Mononuclear cell (primary cell): ENCODE measurements at regions not wholly inside any gene's neighbourhood (a gene's known extent, or its start where the extent isn't known, plus 50 kb on each side); places are given as distances from the start of the nearest gene placed in this dataset.
"Not testable (repeated sequence)": the region's sequence is repeated elsewhere in the genome, so short reads cannot be mapped to it uniquely, and the experiment has no call there.

Experiments
- H3K27me3 ChIP-seq: 2 replicates; pipeline ENCODE4 v1.6.0; 2011; ENCODE audit warnings: low read length, control low read depth; ENCODE audit not compliant: insufficient read depth
- H3K4me1 ChIP-seq: 2 replicates; pipeline ENCODE4 v1.5.1; 2011; ENCODE audit warnings: mild to moderate bottlenecking, low read length, control low read depth; ENCODE audit not compliant: insufficient read depth
- H3K4me3 ChIP-seq: 2 replicates; pipeline ENCODE4 v1.5.1; 2011; ENCODE audit warnings: mild to moderate bottlenecking, low read length, moderate library complexity
- H3K9me3 ChIP-seq: 2 replicates; pipeline ENCODE4 v1.5.1; 2011; ENCODE audit warnings: low read depth, mild to moderate bottlenecking, control low read depth, low read length

- H3K27me3 ChIP-seq, H3K4me3 ChIP-seq, H3K4me1 ChIP-seq, H3K9me3 ChIP-seq: not testable (repeated sequence)
Measured at GRCh38 chr2:2580841-2581240, 249.8 kb upstream of the MYT1L start.

DNA sequence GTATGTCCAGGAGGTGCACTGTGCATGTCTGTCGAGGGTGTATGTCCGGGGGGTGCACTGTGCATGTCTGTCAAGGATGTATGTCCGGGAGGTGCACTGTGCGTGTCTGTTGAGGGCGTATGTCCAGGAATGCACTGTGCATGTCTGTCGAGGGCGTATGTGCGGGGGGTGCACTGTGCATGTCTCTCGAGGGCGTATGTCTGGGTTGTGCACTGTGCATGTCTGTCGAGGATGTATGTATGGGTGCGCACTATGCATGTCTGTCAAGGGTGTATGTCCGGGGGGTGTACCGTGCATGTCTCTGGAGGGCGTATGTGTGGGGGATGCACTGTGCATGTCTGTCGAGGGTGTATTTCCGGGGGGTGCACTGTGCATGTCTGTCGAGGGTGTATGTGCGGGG, 249.3 kb upstream of the MYT1L start:
- Histone ChIP-seq H3K4me1 (no peaks in the 10 kb centered on the region), H3K27me3 (no peaks in the 10 kb centered on the region), H3K4me3 (no peak overlapping the region), H3K9me3 (no peaks in the 10 kb centered on the region)

GRCh38 chr2:2579814-2580213, 248.7 kb upstream of the MYT1L start:
- Histone ChIP-seq H3K27me3 (no peaks in the 10 kb centered on the region), H3K9me3 (no peaks in the 10 kb centered on the region), H3K4me3 (no peak overlapping the region), H3K4me1 (no peaks in the 10 kb centered on the region)

DNA sequence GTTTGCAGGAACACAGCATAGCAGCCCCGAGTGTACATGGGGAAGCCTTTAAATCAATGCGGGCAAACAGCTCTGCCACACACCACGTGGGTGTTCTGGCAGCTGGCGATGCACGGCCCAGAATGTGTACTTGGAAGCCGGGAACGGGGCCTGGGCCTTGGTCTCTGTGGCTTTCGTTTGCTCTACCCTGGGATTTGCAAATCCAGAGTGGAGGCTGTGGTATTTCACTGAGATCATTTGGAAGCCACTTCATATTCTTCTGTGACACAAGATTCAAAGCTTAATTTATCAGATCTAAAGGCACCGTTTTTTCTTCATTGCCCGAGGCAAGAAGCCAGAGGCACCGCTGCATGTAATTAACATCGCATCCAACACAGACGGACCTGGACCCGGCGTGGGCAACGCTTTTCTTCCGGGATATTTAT, 246.3 kb upstream of the MYT1L start:
- Histone ChIP-seq H3K4me1 (no peaks in the 10 kb centered on the region), H3K9me3 (peaks cover 9% of the 10 kb centered on the region), H3K27me3 (no peaks in the 10 kb centered on the region), H3K4me3 (no peak overlapping the region)

DNA sequence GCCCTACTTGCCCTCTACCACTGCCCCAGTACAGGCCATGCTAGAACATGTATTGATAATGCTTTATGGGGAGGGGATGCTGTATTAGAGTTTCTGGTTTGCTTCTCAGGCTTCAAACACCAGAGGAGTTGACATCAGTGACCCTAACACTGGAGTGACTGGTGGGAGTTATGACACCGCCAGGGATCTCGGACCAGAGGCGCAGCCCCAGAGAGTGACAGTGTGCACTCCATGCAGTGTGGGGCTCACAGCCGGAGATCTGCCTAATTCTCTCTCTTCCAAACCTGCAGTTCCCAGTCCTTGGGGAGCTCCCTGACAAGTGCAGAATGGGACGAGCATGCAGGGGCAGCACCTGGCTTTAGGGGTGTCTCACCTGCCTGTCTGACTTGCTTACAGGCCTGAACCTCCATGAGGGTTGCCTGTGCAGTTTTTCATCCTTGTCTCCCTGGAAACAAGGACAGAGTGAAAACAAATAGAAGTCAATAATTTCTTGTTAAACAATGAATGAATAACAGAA, 244.9 kb upstream of the MYT1L start:
- no peak overlapping the region for H3K4me3 ChIP-seq
- H3K27me3 ChIP-seq: no peaks in the 10 kb centered on the region
- H3K9me3 ChIP-seq: peaks cover 9% of the 10 kb centered on the region
- H3K4me1 ChIP-seq: no peaks in the 10 kb centered on the region

DNA sequence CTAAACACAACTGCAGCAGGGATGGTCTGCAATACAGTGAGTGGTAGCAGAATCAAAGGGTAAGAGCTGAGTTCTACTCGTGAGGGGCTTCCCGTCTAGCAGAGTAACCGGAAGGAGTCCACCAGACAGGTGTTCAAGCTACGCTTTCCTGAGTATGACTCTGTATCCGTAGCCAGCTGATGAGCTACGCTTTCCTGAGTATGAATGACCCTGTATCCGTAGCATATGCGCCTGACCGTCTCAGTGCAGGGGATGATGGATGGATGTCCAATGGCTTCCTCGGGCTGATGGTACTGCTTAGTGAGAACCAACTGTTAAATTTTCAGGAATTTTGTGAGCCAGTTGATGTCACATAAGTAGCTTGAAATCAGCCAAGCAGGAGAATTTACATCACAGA, 244.1 kb upstream of the MYT1L start:
- Histone ChIP-seq H3K4me1 (no peaks in the 10 kb centered on the region), H3K4me3 (no peak overlapping the region), H3K9me3 (peaks cover 9% of the 10 kb centered on the region), H3K27me3 (no peaks in the 10 kb centered on the region)

- H3K27me3 ChIP-seq: no peaks in the 10 kb centered on the region
- H3K4me3 ChIP-seq: no peak overlapping the region
- no peaks in the 10 kb centered on the region for H3K4me1 ChIP-seq
- H3K9me3 ChIP-seq: peaks cover 9% of the 10 kb centered on the region
Measured at GRCh38 chr2:2574401-2575180, 243.5 kb upstream of the MYT1L start.

- H3K4me3 ChIP-seq: no peak overlapping the region
- no peaks in the 10 kb centered on the region for H3K4me1 ChIP-seq
- H3K9me3 ChIP-seq: peaks cover 9% of the 10 kb centered on the region
- no peaks in the 10 kb centered on the region for H3K27me3 ChIP-seq
Measured at GRCh38 chr2:2573658-2574293, 242.7 kb upstream of the MYT1L start.

GRCh38 chr2:2573205-2573604, 242.1 kb upstream of the MYT1L start:
- Histone ChIP-seq H3K9me3 (peaks cover 9% of the 10 kb centered on the region), H3K4me3 (no peak overlapping the region), H3K27me3 (no peaks in the 10 kb centered on the region), H3K4me1 (no peaks in the 10 kb centered on the region)

- no peak overlapping the region for H3K4me3 ChIP-seq
- H3K9me3 ChIP-seq: peaks cover 9% of the 10 kb centered on the region
- no peaks in the 10 kb centered on the region for H3K27me3 ChIP-seq
- H3K4me1 ChIP-seq: no peaks in the 10 kb centered on the region
Measured at GRCh38 chr2:2572393-2573204, 241.5 kb upstream of the MYT1L start.

DNA sequence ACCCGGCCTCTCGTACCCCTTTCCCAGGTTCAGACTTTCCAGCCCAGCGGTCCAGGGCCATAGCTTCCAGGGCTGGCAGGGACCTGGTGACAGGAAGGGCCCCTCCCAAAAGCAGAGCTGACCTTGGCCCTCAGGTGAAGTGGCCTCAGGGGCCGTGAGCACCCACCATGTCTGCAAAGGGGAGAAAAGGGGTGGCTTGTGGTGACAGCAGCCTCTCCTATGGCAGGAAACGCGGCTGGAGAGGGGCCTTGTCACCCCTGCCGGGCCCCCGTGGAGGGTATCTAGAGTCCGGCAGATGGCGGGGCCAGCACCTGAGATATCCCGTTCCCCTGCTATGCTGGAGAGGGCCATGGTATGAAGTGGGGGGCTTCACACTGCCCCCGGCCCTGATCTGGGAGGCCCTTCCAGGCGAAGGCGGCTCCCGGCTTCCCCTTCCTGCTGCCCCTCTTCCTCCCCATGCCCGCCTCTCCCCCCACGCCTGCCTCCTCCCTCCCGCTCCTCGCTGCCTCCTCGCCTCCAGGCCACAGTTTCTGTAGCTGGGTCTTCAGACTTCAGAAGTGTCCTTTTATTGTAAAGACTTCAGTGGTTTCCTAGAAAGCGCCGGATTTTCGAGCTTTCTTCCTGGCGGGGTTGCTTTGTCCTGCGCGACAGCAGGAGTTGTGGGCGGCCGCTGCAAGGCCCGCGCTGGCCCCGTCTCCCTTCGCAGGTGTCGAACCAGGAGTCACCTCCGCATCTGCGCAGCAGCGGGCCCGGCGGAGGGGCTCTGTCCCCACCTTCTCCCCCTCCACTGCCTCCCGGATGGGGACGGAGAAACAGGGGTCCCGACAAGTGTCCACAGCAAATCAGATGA, 240.5 kb upstream of the MYT1L start:
- Histone ChIP-seq H3K9me3 (peaks cover 9% of the 10 kb centered on the region), H3K4me1 (no peaks in the 10 kb centered on the region), H3K27me3 (no peaks in the 10 kb centered on the region), H3K4me3 (no peak overlapping the region)

DNA sequence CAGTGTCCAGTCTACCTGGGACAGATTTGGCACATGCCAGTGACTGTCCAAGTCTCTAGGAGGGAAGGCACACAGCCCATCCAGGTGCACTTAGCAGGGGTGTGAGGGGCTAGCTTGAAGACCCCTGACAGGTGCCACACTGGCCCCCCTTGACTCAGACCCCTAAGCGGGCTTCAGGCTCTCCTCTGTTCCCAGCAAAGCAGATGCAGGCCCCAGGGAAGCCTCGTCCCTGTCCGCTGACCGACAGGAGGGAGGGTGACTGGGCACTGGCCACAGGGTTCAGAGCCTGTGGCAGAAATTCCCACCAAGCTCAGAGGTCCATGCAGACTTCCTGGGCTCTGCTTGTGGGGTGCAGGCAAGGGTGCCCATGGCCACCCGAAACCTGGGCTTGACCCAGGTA, 239.8 kb upstream of the MYT1L start:
- H3K4me1 ChIP-seq: no peaks in the 10 kb centered on the region
- peaks cover 9% of the 10 kb centered on the region for H3K9me3 ChIP-seq
- H3K4me3 ChIP-seq: no peak overlapping the region
- H3K27me3 ChIP-seq: no peaks in the 10 kb centered on the region

DNA sequence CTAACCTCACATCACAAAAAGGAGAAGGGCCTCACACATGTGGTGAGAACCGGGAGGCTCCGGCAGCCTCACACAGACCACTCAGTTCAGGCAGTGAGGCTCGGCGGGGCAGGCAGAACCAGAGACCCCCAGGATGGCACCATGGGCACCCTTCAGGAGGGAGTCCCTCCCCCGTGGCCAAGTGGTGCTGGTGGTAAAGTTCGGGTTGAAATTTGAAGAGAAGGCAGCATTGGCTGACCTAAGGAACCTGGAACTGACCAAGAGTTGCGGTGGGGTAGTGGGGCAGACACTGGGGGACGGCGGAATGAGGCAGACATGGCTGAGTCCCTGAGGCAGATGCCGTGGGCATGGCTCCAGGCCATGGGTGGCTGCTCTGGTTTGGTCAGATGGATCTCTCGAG, 239.3 kb upstream of the MYT1L start:
- no peaks in the 10 kb centered on the region for H3K27me3 ChIP-seq
- no peaks in the 10 kb centered on the region for H3K4me1 ChIP-seq
- no peak overlapping the region for H3K4me3 ChIP-seq
- peaks cover 9% of the 10 kb centered on the region for H3K9me3 ChIP-seq

GRCh38 chr2:2569836-2570235, 238.8 kb upstream of the MYT1L start:
- H3K9me3 ChIP-seq: peaks cover 9% of the 10 kb centered on the region

More at GRCh38 chr2:2569836-2570235, 238.8 kb upstream of the MYT1L start:
- Histone ChIP-seq H3K4me1 (no peaks in the 10 kb centered on the region), H3K27me3 (no peaks in the 10 kb centered on the region), H3K4me3 (no peak overlapping the region)
